ENCODE measurements at regions not wholly inside any gene's neighbourhood (a gene's known extent, or its start where the extent isn't known, plus 50 kb on each side); places are given as distances from the start of the nearest gene placed in this dataset.

GRCh38 chr10:124308056-124308645 is 110.6 kb downstream of the OAT start:
- TF ChIP-seq CTCF (IDR thresholded peaks at IDR 0.05; ENCODE audit: low read depth, low read length) = no peak

GRCh38 chr10:124307591-124307990 is 111.1 kb downstream of the OAT start:
- TF ChIP-seq CTCF (IDR thresholded peaks at IDR 0.05; ENCODE audit: low read depth, low read length) = no peak
- H3K4me3 ChIP-seq (ENCODE audit: low read depth, low read length) = no peak overlapping the region

More at GRCh38 chr10:124308056-124308645, 110.6 kb downstream of the OAT start:
- H3K4me3 ChIP-seq (ENCODE audit: low read depth, low read length) = no peak overlapping the region

GRCh38 chr10:124306922-124307371 is 111.8 kb downstream of the OAT start:
- no peak overlapping the region for H3K4me3 ChIP-seq (ENCODE audit: low read depth, low read length)
- TF ChIP-seq CTCF (IDR thresholded peaks at IDR 0.05; ENCODE audit: low read depth, low read length) = no peak

- no peak for TF ChIP-seq CTCF (IDR thresholded peaks at IDR 0.05; ENCODE audit: low read depth, low read length)
Measured at GRCh38 chr10:124306520-124306919, 112.2 kb downstream of the OAT start.

GRCh38 chr10:124305984-124306383 is 112.7 kb downstream of the OAT start:
- no peak overlapping the region for H3K4me3 ChIP-seq (ENCODE audit: low read depth, low read length)
- no peak for TF ChIP-seq CTCF (IDR thresholded peaks at IDR 0.05; ENCODE audit: low read depth, low read length)

More at GRCh38 chr10:124306520-124306919, 112.2 kb downstream of the OAT start:
- H3K4me3 ChIP-seq (ENCODE audit: low read depth, low read length) = no peak overlapping the region

- TF ChIP-seq CTCF (IDR thresholded peaks at IDR 0.05; ENCODE audit: low read depth, low read length) = no peak
- no peak overlapping the region for H3K4me3 ChIP-seq (ENCODE audit: low read depth, low read length)
Measured at GRCh38 chr10:124305131-124305530, 113.6 kb downstream of the OAT start.

GRCh38 chr10:124303662-124304418 is 114.9 kb downstream of the OAT start:
- no peak for TF ChIP-seq CTCF (IDR thresholded peaks at IDR 0.05; ENCODE audit: low read depth, low read length)
- H3K4me3 ChIP-seq (ENCODE audit: low read depth, low read length) = no peak overlapping the region

Measured in WI38 (cell line).